ENCODE measurements at regions not wholly inside any gene's neighbourhood (a gene's known extent, or its start where the extent isn't known, plus 50 kb on each side); places are given as distances from the start of the nearest gene placed in this dataset.

DNA sequence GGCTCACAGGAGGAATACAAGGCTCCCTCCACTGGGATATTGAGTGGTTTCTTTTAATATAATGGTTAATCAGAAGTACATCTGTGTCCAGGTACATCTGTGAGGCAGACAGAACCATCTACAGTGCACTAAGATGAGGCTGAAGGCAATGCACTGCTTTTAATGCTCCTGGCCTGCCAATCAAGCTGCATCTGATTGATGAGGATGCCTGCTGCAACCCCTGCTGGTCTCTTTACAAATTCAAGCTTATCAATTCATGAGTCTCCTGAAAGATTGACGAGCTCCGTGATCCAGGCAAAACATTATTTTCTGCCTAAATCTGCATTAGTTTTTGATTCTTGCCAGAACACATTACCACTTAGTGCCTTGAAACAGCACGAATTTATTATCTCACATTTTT, 1139.1 kb downstream of the AACS start:
- TF ChIP-seq CTCF (IDR thresholded peaks at IDR 0.05; ENCODE audit: borderline replicate concordance, control extremely low read depth, extremely low read depth, insufficient read depth, missing control alignments) = no peak
- in situ Hi-C loops (cut with MboI; ENCODE audit: low sequenced_read_pairs, unreplicated experiment) = no loop called here
- DNase-seq (ENCODE audit: low spot score) = no peak

DNA sequence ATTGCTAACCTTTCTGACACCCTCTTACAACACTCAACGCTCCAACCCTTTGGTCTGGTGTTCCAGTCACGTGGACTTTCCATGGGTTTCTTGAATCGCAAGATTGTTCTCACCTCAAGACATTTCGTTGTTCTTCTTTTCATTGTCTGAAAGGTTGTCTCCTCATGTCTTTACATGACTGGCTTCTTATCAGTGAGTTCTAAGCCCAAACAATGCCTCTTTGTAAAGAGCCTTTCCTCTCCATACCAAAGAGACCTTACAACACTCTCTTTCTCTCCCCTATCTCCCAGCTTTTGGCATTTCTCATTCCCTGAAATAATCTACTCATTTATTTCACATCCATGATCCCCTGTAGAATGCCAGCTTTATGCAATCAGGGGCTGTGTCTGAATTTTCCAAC, 1144.8 kb downstream of the AACS start:
- DNase-seq (ENCODE audit: low spot score) = no peak
- TF ChIP-seq CTCF (IDR thresholded peaks at IDR 0.05; ENCODE audit: borderline replicate concordance, control extremely low read depth, extremely low read depth, insufficient read depth, missing control alignments) = no peak
- in situ Hi-C loops (cut with MboI; ENCODE audit: low sequenced_read_pairs, unreplicated experiment) = no loop called here

- TF ChIP-seq CTCF (IDR thresholded peaks at IDR 0.05; ENCODE audit: borderline replicate concordance, control extremely low read depth, extremely low read depth, insufficient read depth, missing control alignments) = no peak
- DNase-seq (ENCODE audit: low spot score) = no peak
- in situ Hi-C loops (cut with MboI; ENCODE audit: low sequenced_read_pairs, unreplicated experiment) = no loop called here
These were observed 1145.2 kb downstream of the AACS start for GRCh38 chr12:126210448-126210847.

DNA sequence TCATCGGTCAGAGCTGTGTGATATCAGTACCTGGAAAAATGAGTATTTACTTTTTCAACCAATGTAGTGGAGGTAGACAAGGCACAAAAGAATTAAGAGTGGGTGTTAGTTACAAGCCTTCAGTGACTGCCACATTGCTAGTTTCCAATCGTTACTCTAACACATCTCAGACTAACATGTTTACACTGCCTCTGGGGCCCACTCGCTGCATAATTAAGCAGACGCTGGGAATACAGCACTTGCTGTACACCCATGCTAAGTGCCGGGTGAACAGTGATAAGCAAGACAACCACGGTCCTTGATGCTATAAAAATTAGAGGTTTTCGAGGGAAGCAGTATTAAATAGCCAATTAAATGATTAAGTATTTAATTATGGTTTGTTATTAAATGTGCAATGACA, 1147.6 kb downstream of the AACS start:
- TF ChIP-seq CTCF (IDR thresholded peaks at IDR 0.05; ENCODE audit: borderline replicate concordance, control extremely low read depth, extremely low read depth, insufficient read depth, missing control alignments) = no peak
- in situ Hi-C loops (cut with MboI; ENCODE audit: low sequenced_read_pairs, unreplicated experiment) = no loop called here
- no peak for DNase-seq (ENCODE audit: low spot score)

DNA sequence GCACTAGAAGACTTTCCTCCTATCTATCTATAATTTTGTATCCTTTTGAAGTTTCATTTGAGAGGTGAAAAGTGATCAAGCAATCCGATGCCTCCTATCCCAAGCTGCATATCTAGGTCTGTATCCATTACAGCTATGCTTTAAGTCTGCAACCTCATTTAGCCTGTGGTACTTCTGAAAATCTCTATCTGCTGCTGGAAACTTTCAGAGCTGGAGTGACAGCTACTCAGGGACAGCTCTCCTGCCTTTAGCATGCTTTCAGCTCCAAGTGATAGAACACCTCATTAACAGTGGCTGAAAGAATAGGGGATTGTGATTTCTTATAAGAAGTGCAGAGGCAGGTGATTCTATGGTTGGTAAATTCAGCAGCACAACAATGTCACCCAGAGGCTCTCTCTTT, 1153.5 kb downstream of the AACS start:
- no peak for DNase-seq (ENCODE audit: low spot score)
- in situ Hi-C loops (cut with MboI; ENCODE audit: low sequenced_read_pairs, unreplicated experiment) = no loop called here
- no peak for TF ChIP-seq CTCF (IDR thresholded peaks at IDR 0.05; ENCODE audit: borderline replicate concordance, control extremely low read depth, extremely low read depth, insufficient read depth, missing control alignments)

DNA sequence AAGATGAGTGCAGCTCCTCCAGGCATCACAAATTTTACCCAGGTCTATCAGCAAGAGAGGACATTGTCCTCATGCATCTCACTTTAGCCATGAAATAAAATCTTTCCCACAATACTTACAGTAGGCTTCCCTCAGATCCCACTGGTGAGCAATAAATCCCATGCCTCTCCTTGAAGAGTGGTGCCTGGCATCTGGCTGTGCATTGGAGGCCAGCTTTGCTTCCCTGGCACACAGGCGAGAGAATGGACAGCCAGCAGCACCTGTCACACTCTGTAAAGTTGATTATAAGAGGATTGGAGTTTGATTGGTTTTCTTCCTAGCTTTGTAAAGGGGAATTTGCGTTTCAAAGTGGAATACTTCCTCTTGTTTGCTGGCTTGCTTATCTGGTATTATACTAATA, 1153.9 kb downstream of the AACS start:
- DNase-seq (ENCODE audit: low spot score) = no peak
- TF ChIP-seq CTCF (IDR thresholded peaks at IDR 0.05; ENCODE audit: borderline replicate concordance, control extremely low read depth, extremely low read depth, insufficient read depth, missing control alignments) = no peak
- in situ Hi-C loops (cut with MboI; ENCODE audit: low sequenced_read_pairs, unreplicated experiment) = no loop called here

Measured in GM13976 (cell line).